ENCODE measurements at regions not wholly inside any gene's neighbourhood (a gene's known extent, or its start where the extent isn't known, plus 50 kb on each side); places are given as distances from the start of the nearest gene placed in this dataset.
A peak's percentile ranks its signal among the peaks of the same experiment; 100 is the strongest.

GRCh38 chr12:14283489-14284144, 81.9 kb upstream of the ATF7IP start:
- peaks cover 4% of the 10 kb centered on the region; the same call in 1 of the 2 replicates for H3K4me1 ChIP-seq (ENCODE audit: insufficient read depth, low read length)
- no peak overlapping the region for H2BK12ac ChIP-seq (ENCODE audit: insufficient read length, low read depth, low read length)
- H3K4ac ChIP-seq (ENCODE audit: low read depth, low read length), result no peak overlapping the region
- Mint-ChIP-seq H3K27ac (peak overlapping the region; percentile 11 to 95 (median 21); a peak in 6 of 7 replicates), H3K27me3 (ENCODE audit: low read depth) (peaks cover 73% of the 10 kb centered on the region), H3K4me1 (peaks cover 25 to 28% of the 10 kb centered on the region in 2 experiments), H3K4me3 (peak overlapping the region; percentile 1 to 31; a peak in 4 of 5 replicates), H3K9me3 (peaks cover 12 to 32% of the 10 kb centered on the region in 2 experiments), H3K36me3 (ENCODE audit: insufficient read depth in 1 of 3, low read depth in 3 of 3) (peaks cover 5 to 21% (median 5%) of the 10 kb centered on the region in 3 experiments; a peak in 6 of 7 replicates)
- no peak for TF ChIP-seq CTCF (conservative IDR thresholded peaks at IDR 0.05)
- no peak overlapping the region for H3K9ac ChIP-seq (ENCODE audit: extremely low read depth, insufficient read length, low read length)
- peaks cover 43% of the 10 kb centered on the region for H3K27me3 ChIP-seq (ENCODE audit: insufficient read depth, low read length)
- H4K8ac ChIP-seq (replicated peaks; ENCODE audit: insufficient read length, low read depth, low read length), result no peak overlapping the region
- peak overlapping the region; percentile 19 for H3K4me2 ChIP-seq (ENCODE audit: insufficient read depth, insufficient read length, low read length)
- H4K5ac ChIP-seq (ENCODE audit: insufficient read length, low read depth, low read length), result no peak overlapping the region
- no peak overlapping the region for H3K18ac ChIP-seq (ENCODE audit: insufficient read length, low read depth, low read length)
- no peak overlapping the region for H3K14ac ChIP-seq (ENCODE audit: insufficient read depth, low read length)
- no peaks in the 10 kb centered on the region for H4K20me1 ChIP-seq (ENCODE audit: control insufficient read depth, insufficient read depth, insufficient read length)
- H3K23me2 ChIP-seq (ENCODE audit: insufficient read length, low read depth, low read length, poor library complexity, severe bottlenecking), result no peaks in the 10 kb centered on the region
- no peaks in the 10 kb centered on the region for H3K79me1 ChIP-seq (ENCODE audit: insufficient read depth, low read depth, low read length, poor library complexity, severe bottlenecking)
- no peak overlapping the region for H3K56ac ChIP-seq (ENCODE audit: insufficient read length, low read depth, low read length)
- H3T11ph ChIP-seq (ENCODE audit: low read length), result no peak overlapping the region
- no CpG with 5 or more reads among the region's 6 CpGs for WGBS (ENCODE audit: extremely low coverage, insufficient read length, low lambda C conversion rate)
- no peaks in the 10 kb centered on the region for H3K79me2 ChIP-seq (ENCODE audit: insufficient read depth, low read length)
- no peak for DNase-seq
- H3K23ac ChIP-seq (ENCODE audit: insufficient read length, low read depth, low read length), result no peak overlapping the region
- no peak overlapping the region for H2BK120ac ChIP-seq (ENCODE audit: low read depth, low read length, poor library complexity, severe bottlenecking)
- H2BK5ac ChIP-seq (ENCODE audit: insufficient read length, low read length), result no peak overlapping the region
- H2BK15ac ChIP-seq (ENCODE audit: low read depth, low read length), result no peak overlapping the region
- no peak overlapping the region for H2BK20ac ChIP-seq (ENCODE audit: low read depth, low read length, poor library complexity, severe bottlenecking)
- H2AK5ac ChIP-seq (ENCODE audit: insufficient read length, low read length), result no peak overlapping the region
- H2AFZ ChIP-seq (ENCODE audit: low read length), result no peak overlapping the region
- peaks cover under 1% of the 10 kb centered on the region for H3K9me3 ChIP-seq (ENCODE audit: control insufficient read depth, low read depth, low read length)
- H3K27ac ChIP-seq (ENCODE audit: insufficient read length, low read depth, low read length), result no peak overlapping the region
- H4K91ac ChIP-seq (ENCODE audit: insufficient read length, low read depth, low read length), result no peak overlapping the region
